Loucy (cell line): ENCODE measurements at regions not wholly inside any gene's neighbourhood (a gene's known extent, or its start where the extent isn't known, plus 50 kb on each side); places are given as distances from the start of the nearest gene placed in this dataset.

Source experiments
- CTCF ChIP-seq: fragments of 200-600 bp; sonication (generic); conservative IDR thresholded peaks from 2 replicates; pipeline ENCODE4 v1.5.1; 2014; ENCODE audit warnings: mild to moderate bottlenecking, antibody characterized with exemption, low read length
- EZH2phosphoT487 ChIP-seq: fragments of 200-600 bp; IDR thresholded peaks from 2 replicates; pipeline ENCODE4 v1.6.1; 2018; ENCODE audit warnings: antibody characterized with exemption, mild to moderate bottlenecking, moderate library complexity, borderline replicate concordance

- TF ChIP-seq CTCF (no peak), EZH2phosphoT487 (no peak)
Observed at GRCh38 chr9:90546200-90546599, 96.4 kb downstream of the DIRAS2 start.
